LNCaP clone FGC (cell line): ENCODE measurements at regions not wholly inside any gene's neighbourhood (a gene's known extent, or its start where the extent isn't known, plus 50 kb on each side); places are given as distances from the start of the nearest gene placed in this dataset.

Experiments used
- DNase-seq: peaks from one replicate; pipeline ENCODE4 v3.0.0-alpha.2; 2011; ENCODE audit warnings: low read depth
- H3K4me3 ChIP-seq: 2 replicates; pipeline ENCODE4 v1.5.1; 2011; ENCODE audit warnings: mild to moderate bottlenecking, low read depth, low read length, control low read depth
- CTCF ChIP-seq: IDR thresholded peaks from 2 replicates; pipeline ENCODE4 v1.5.1; 2012; ENCODE audit warnings: mild to moderate bottlenecking; ENCODE audit not compliant: control insufficient read depth, insufficient read depth; ENCODE audit errors: extremely low read depth

GRCh38 chr3:153061938-153062528 is 100.0 kb upstream of the RAP2B start:
- H3K4me3 ChIP-seq, result no peak overlapping the region
- TF ChIP-seq CTCF, result no peak
- DNase-seq, result no peak

GRCh38 chr3:153063337-153063736 is 98.7 kb upstream of the RAP2B start:
- H3K4me3 ChIP-seq, result no peak overlapping the region
- TF ChIP-seq CTCF, result no peak
- DNase-seq, result no peak

DNA sequence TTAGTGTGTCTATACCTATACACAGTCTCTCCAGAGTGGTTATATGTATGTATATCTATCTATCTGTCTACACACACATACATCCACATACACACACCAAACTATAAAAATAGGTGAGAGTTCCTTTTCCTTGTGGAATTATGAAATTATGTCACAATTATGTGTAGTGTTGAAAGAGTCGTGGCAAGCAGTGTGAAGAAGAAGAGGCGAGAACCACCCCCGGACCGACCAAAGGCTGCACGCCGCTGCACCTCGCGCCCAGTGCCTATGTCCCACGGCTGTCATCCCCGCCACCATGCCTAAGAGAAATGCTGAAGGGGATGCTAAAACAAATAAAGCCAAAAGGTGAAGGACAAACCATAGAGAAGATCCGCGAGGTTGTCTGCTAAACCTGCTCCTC is 95.0 kb upstream of the RAP2B start:
- H3K4me3 ChIP-seq, result no peak overlapping the region
- DNase-seq, result no peak
- no peak for TF ChIP-seq CTCF

- no peak for TF ChIP-seq CTCF
- no peak overlapping the region for H3K4me3 ChIP-seq
- DNase-seq, result no peak
Observed at GRCh38 chr3:153069598-153070510, 92.2 kb upstream of the RAP2B start.

DNA sequence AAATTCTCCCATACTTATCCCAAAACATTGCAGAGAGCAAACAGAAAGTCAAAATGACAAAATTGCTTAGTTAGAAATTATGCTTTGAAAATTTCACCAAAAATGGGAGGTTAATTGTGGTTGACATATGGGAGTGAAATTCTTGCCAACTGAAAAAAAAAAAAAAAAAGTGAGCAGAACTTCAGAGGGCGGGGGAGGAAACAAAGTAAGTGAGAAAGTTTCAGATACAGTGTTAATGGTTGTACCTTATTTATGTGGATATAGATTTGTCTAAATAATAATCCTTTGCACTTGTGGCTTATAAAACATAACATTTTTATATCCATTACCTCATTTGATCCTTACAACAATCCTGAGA is 91.5 kb upstream of the RAP2B start:
- no peak for TF ChIP-seq CTCF
- no peak overlapping the region for H3K4me3 ChIP-seq
- DNase-seq, result no peak

GRCh38 chr3:153072382-153072781 is 89.6 kb upstream of the RAP2B start:
- no peak overlapping the region for H3K4me3 ChIP-seq
- no peak for TF ChIP-seq CTCF
- DNase-seq, result no peak
